ENCODE measurements at regions not wholly inside any gene's neighbourhood (a gene's known extent, or its start where the extent isn't known, plus 50 kb on each side); places are given as distances from the start of the nearest gene placed in this dataset.

DNA sequence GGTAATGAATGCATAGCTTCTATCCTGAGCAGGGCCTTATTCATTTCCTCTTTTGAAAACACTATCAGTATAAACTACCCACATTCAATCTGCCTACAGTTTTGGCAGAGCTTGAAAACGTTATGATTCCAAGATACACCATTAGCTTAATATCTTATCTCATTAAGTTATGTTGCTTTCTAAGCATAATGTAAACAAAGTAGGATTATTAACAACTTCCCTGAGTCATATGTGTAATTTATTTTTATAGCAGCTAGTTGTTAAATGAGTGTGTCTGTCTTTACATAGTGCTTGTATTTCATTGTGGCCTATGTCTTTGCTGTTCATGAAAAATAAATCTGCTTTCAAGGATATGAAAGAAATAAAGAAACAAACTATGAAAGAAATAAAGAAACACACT is 106.2 kb upstream of the DLX6 start:
- TF ChIP-seq CTCF (IDR thresholded peaks at IDR 0.05) (no peak), POLR2A (IDR thresholded peaks at IDR 0.05) (no peak), POLR2AphosphoS5 (IDR thresholded peaks at IDR 0.05) (no peak), EP300 (IDR thresholded peaks at IDR 0.05) (no peak)

All from suprapubic skin (tissue), 4 donors.